Body of pancreas (tissue), 4 donors: ENCODE measurements at regions not wholly inside any gene's neighbourhood (a gene's known extent, or its start where the extent isn't known, plus 50 kb on each side); places are given as distances from the start of the nearest gene placed in this dataset.

ENCODE experiments used
- ATAC-seq: fragments of 150-250 bp; one replicate; pipeline ENCODE4 v1.9.1; 2016
- DNase-seq, 4 donors: peaks; one replicate each; pipeline ENCODE4 v3.0.0-alpha.2; 2019
- H3K27ac ChIP-seq, 4 donors: fragments of 200-600 bp; sonication (generic); 1 replicate in 3 of 4; 2 replicates in 1 of 4; pipeline versions ENCODE4 v1.5.1 to v1.6.1; 2016 to 2019; ENCODE audit warnings: mild to moderate bottlenecking in 1 of 4, mixed read lengths in 1 of 4, moderate library complexity in 1 of 4
- H3K27me3 ChIP-seq, 2 donors: fragments of 200-600 bp; sonication (generic); one replicate each; pipeline ENCODE4 v1.6.0; 2016; ENCODE audit warnings: mild to moderate bottlenecking in 1 of 2
- H3K36me3 ChIP-seq, 2 donors: fragments of 200-600 bp; sonication (generic); replicated peaks in 1 of 2; 2 replicates each; pipeline ENCODE4 v1.5.1; 2016; ENCODE audit warnings: low read depth in 2 of 2; ENCODE audit not compliant: insufficient read depth in 1 of 2
- H3K4me1 ChIP-seq: fragments of 200-600 bp; sonication (generic); one replicate; pipeline ENCODE4 v1.6.0; 2016
- H3K4me3 ChIP-seq, 2 donors: fragments of 200-600 bp; sonication (generic); 1 replicate in 1 of 2; 2 replicates in 1 of 2; pipeline ENCODE4 v1.5.1; 2016 to 2019
- H3K9me3 ChIP-seq, 3 donors: fragments of 200-600 bp; sonication (generic); 1 replicate in 2 of 3; 2 replicates in 1 of 3; pipeline ENCODE4 v1.5.1; 2016
- CTCF ChIP-seq, 7 experiments: fragments of 450-650 bp in 4 of 7; fragments of 200-600 bp in 3 of 7; sonication (generic) in 3 of 7; IDR thresholded peaks; one replicate each; pipeline ENCODE4 v1.5.1; 2016 to 2019; ENCODE audit warnings: antibody characterized with exemption in 7 of 7
- POLR2A ChIP-seq, 3 donors: fragments of 450-650 bp; IDR thresholded peaks; one replicate each; pipeline ENCODE4 v1.6.1; 2016; ENCODE audit warnings: antibody characterized with exemption in 3 of 3, mild to moderate bottlenecking in 2 of 3
- WGBS, 2 donors: methylation state at CpG; one replicate each; pipeline ENCODE4 v1.1.5; 2017; 5-methylcytosine and 5-hydroxymethylcytosine counted together
- intact Hi-C: fragments of 100-400 bp; cut with DNase I; formaldehyde crosslinking; loops from one replicate; pipeline ENCODE4 v1.15.1; 2023

GRCh38 chr2:16296038-16296290 is 355.6 kb downstream of the MYCN start:
- TF ChIP-seq CTCF (IDR thresholded peaks at IDR 0.05) = no peak
- TF ChIP-seq POLR2A (IDR thresholded peaks at IDR 0.05) = no peak
- intact Hi-C loops = no loop called here
- H3K36me3 ChIP-seq = no peaks in the 10 kb centered on the region
- no peak overlapping the region for H3K4me3 ChIP-seq
- no peaks in the 10 kb centered on the region for H3K4me1 ChIP-seq
- H3K27ac ChIP-seq = no peak overlapping the region
- ATAC-seq (no peak), DNase-seq (no peak)
- H3K27me3 ChIP-seq = no peaks in the 10 kb centered on the region
- H3K9me3 ChIP-seq = no peaks in the 10 kb centered on the region
- 68 to 74% methylated on average over 6 of the region's 6 CpGs for WGBS, 2 donors

- no peak for ATAC-seq
Measured at GRCh38 chr2:16294791-16295190, 354.4 kb downstream of the MYCN start.

GRCh38 chr2:16293871-16294270 is 353.5 kb downstream of the MYCN start:
- Histone ChIP-seq H3K4me3 (no peak overlapping the region), H3K27me3 (no peaks in the 10 kb centered on the region), H3K9me3 (no peaks in the 10 kb centered on the region), H3K27ac (no peak overlapping the region), H3K36me3 (no peaks in the 10 kb centered on the region), H3K4me1 (no peaks in the 10 kb centered on the region)
- intact Hi-C loops = no loop called here
- DNase-seq (no peak), ATAC-seq (no peak)
- TF ChIP-seq POLR2A (IDR thresholded peaks at IDR 0.05) = no peak
- no peak for TF ChIP-seq CTCF (IDR thresholded peaks at IDR 0.05)
- WGBS, 2 donors = 96 to 97% methylated on average over 1 of the region's 1 CpG

More at GRCh38 chr2:16294791-16295190, 354.4 kb downstream of the MYCN start:
- intact Hi-C loops = no loop called here
- Histone ChIP-seq H3K27ac (no peak overlapping the region), H3K9me3 (no peaks in the 10 kb centered on the region), H3K36me3 (no peaks in the 10 kb centered on the region), H3K4me1 (no peaks in the 10 kb centered on the region), H3K4me3 (no peak overlapping the region), H3K27me3 (no peaks in the 10 kb centered on the region)
- DNase-seq = no peak
- 78 to 81% methylated on average over 7 of the region's 7 CpGs for WGBS, 2 donors
- TF ChIP-seq CTCF (IDR thresholded peaks at IDR 0.05) = no peak
- no peak for TF ChIP-seq POLR2A (IDR thresholded peaks at IDR 0.05)

DNA sequence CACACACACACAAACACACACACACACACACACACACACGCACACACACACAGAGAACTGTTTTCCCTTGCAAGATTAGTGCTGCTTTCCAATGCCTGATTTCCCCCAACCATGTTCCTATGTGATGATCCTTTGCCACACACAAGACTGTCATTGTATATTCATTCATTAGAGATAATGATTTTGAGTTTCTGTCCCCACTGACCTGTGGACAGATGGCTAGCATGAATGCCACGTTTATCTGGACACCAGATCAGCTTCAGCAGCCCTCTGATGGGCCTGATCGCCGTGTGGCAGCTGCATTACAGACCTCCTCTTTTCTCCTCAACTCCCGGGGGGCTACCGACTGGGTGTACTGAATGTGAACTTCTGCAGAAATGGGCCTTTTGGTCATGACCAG is 353.0 kb downstream of the MYCN start:
- TF ChIP-seq POLR2A (IDR thresholded peaks at IDR 0.05) = no peak
- no peak for TF ChIP-seq CTCF (IDR thresholded peaks at IDR 0.05)
- no peak for ATAC-seq
- DNase-seq = no peak

GRCh38 chr2:16291731-16292550 is 351.6 kb downstream of the MYCN start:
- 78 to 84% methylated on average over 7 of the region's 7 CpGs for WGBS, 2 donors
- intact Hi-C loops = no loop called here
- ATAC-seq = no peak
- no peak for DNase-seq
- H3K4me1 ChIP-seq = no peaks in the 10 kb centered on the region
- no peaks in the 10 kb centered on the region for H3K36me3 ChIP-seq
- no peaks in the 10 kb centered on the region for H3K27me3 ChIP-seq
- no peak for TF ChIP-seq CTCF (IDR thresholded peaks at IDR 0.05)
- no peak overlapping the region for H3K27ac ChIP-seq
- no peaks in the 10 kb centered on the region for H3K9me3 ChIP-seq
- H3K4me3 ChIP-seq = no peak overlapping the region

More for the DNA sequence above, 353.0 kb downstream of the MYCN start:
- intact Hi-C loops = no loop called here
- H3K4me1 ChIP-seq = no peaks in the 10 kb centered on the region
- H3K9me3 ChIP-seq = no peaks in the 10 kb centered on the region
- no peaks in the 10 kb centered on the region for H3K36me3 ChIP-seq
- WGBS, 2 donors = 49 to 59% methylated on average over 6 of the region's 6 CpGs
- H3K4me3 ChIP-seq = no peak overlapping the region
- H3K27me3 ChIP-seq = no peaks in the 10 kb centered on the region
- no peak overlapping the region for H3K27ac ChIP-seq
